SK-N-SH treated with all-trans-retinoic acid at 6 μM for 48 hours (cell line): ENCODE measurements at regions not wholly inside any gene's neighbourhood (a gene's known extent, or its start where the extent isn't known, plus 50 kb on each side); places are given as distances from the start of the nearest gene placed in this dataset.

Source experiments
- ATAC-seq: fragments of 200-7000 bp; cut with Tn5 transposase; 3 replicates; pipeline ENCODE4 v1.9.1; 2020; ENCODE audit warnings: mild to moderate bottlenecking, moderate library complexity
- BACH2 ChIP-seq: fragments of 250-450 bp; sonication (Bioruptor Pico); IDR thresholded peaks from 2 replicates; pipeline ENCODE4 v1.9.0; 2021; ENCODE audit warnings: mild to moderate bottlenecking, borderline replicate concordance
- CSDC2 ChIP-seq: fragments of 250-450 bp; sonication (Bioruptor Pico); IDR thresholded peaks from 2 replicates; pipeline ENCODE4 v1.5.0; 2020; ENCODE audit warnings: mild to moderate bottlenecking, moderate library complexity
- ESRRG ChIP-seq: fragments of 250-450 bp; sonication (Bioruptor Pico); IDR thresholded peaks from 2 replicates; pipeline ENCODE4 v1.6.1; 2021; ENCODE audit warnings: mild to moderate bottlenecking
- ISL1 ChIP-seq: fragments of 250-450 bp; sonication (Bioruptor Pico); IDR thresholded peaks from 2 replicates; pipeline ENCODE4 v2.1.2; 2022; ENCODE audit warnings: mild to moderate bottlenecking, moderate library complexity
- OSR1 ChIP-seq: fragments of 250-450 bp; sonication (Bioruptor Pico); IDR thresholded peaks from 2 replicates; pipeline ENCODE4 v1.8.0; 2022; ENCODE audit warnings: moderate library complexity, mild to moderate bottlenecking, inconsistent platforms
- RARB ChIP-seq: fragments of 250-450 bp; sonication (Bioruptor Pico); IDR thresholded peaks from 2 replicates; pipeline ENCODE4 v1.8.0; 2021; ENCODE audit warnings: mild to moderate bottlenecking, moderate library complexity
- SNAI2 ChIP-seq: fragments of 250-450 bp; sonication (Bioruptor Pico); IDR thresholded peaks from 2 replicates; pipeline ENCODE4 v1.5.0; 2020; ENCODE audit warnings: mild to moderate bottlenecking, moderate library complexity
- TCF4 ChIP-seq: fragments of 250-450 bp; sonication (Bioruptor Pico); IDR thresholded peaks from 2 replicates; pipeline ENCODE4 v1.8.0; 2021; ENCODE audit warnings: mild to moderate bottlenecking, moderate library complexity, borderline replicate concordance
- TOX ChIP-seq: fragments of 250-450 bp; sonication (Bioruptor Pico); IDR thresholded peaks from 2 replicates; pipeline ENCODE4 v1.8.0; 2021; ENCODE audit warnings: mild to moderate bottlenecking, moderate library complexity, borderline replicate concordance
- ZC3H10 ChIP-seq: fragments of 250-450 bp; sonication (Bioruptor Pico); IDR thresholded peaks from 2 replicates; pipeline ENCODE4 v1.5.1; 2021; ENCODE audit warnings: mild to moderate bottlenecking, moderate library complexity
- ZFP30 ChIP-seq: fragments of 450-650 bp; formaldehyde crosslinking; IDR thresholded peaks from 2 replicates; pipeline ENCODE4 v1.5.0; 2022; ENCODE audit warnings: mild to moderate bottlenecking, moderate library complexity
- ZNF565 ChIP-seq: fragments of 450-650 bp; formaldehyde crosslinking; conservative IDR thresholded peaks from 2 replicates; pipeline ENCODE4 v1.5.0; 2020; ENCODE audit warnings: low read depth, mild to moderate bottlenecking, moderate library complexity
- ZNF70 ChIP-seq: fragments of 450-650 bp; formaldehyde crosslinking; IDR thresholded peaks from 2 replicates; pipeline ENCODE4 v1.5.0; 2020; ENCODE audit warnings: mild to moderate bottlenecking, moderate library complexity
- TF ChIP-seq, protein P1 (sequence below): fragments of 250-450 bp; sonication (Bioruptor Pico); IDR thresholded peaks from 2 replicates; pipeline ENCODE4 v1.5.1; 2020; ENCODE audit warnings: low read depth, mild to moderate bottlenecking, moderate library complexity
- TF ChIP-seq, protein P2 (sequence below): fragments of 250-450 bp; sonication (Bioruptor Pico); IDR thresholded peaks from 2 replicates; pipeline ENCODE4 v1.8.0; 2021; ENCODE audit warnings: low read depth, mild to moderate bottlenecking, moderate library complexity, borderline replicate concordance
- TF ChIP-seq, protein P3 (sequence below): fragments of 250-450 bp; sonication (Bioruptor Pico); IDR thresholded peaks from 2 replicates; pipeline ENCODE4 v1.8.0; 2020; ENCODE audit warnings: mild to moderate bottlenecking, moderate library complexity, borderline replicate concordance
- TF ChIP-seq, protein P4 (sequence below): fragments of 250-450 bp; sonication (Bioruptor Pico); IDR thresholded peaks from 2 replicates; pipeline ENCODE4 v1.5.0; 2020; ENCODE audit warnings: mild to moderate bottlenecking, moderate library complexity
- TF ChIP-seq, protein P5 (sequence below): fragments of 250-450 bp; sonication (Bioruptor Pico); IDR thresholded peaks from 2 replicates; pipeline ENCODE4 v1.5.1; 2021; ENCODE audit warnings: mild to moderate bottlenecking, moderate library complexity

DNA sequence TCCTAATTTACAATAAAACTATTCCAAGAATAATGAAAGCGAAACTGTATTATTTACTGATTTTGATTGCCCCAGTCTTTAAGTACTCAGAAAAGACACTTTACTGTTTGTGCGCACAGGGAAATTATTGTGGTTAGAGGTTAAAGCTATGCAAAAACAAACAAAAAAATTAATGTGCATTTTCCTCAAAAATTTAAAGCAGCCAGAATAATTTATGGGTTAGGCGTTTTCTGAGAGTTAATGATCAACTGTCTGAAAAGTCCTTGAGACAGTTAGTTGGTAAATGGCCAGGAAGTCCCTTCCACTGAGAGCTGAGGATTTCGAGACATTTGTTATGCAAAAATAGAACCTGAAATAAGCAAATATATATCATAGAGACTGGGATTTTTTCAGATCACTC is 143.3 kb downstream of the IRS1 start (continued):
- TF ChIP-seq, protein P1, sequence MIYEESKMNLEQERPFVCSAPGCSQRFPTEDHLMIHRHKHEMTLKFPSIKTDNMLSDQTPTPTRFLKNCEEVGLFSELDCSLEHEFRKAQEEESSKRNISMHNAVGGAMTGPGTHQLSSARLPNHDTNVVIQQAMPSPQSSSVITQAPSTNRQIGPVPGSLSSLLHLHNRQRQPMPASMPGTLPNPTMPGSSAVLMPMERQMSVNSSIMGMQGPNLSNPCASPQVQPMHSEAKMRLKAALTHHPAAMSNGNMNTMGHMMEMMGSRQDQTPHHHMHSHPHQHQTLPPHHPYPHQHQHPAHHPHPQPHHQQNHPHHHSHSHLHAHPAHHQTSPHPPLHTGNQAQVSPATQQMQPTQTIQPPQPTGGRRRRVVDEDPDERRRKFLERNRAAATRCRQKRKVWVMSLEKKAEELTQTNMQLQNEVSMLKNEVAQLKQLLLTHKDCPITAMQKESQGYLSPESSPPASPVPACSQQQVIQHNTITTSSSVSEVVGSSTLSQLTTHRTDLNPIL (CRISPR knock-in tag), result no peak

DNA sequence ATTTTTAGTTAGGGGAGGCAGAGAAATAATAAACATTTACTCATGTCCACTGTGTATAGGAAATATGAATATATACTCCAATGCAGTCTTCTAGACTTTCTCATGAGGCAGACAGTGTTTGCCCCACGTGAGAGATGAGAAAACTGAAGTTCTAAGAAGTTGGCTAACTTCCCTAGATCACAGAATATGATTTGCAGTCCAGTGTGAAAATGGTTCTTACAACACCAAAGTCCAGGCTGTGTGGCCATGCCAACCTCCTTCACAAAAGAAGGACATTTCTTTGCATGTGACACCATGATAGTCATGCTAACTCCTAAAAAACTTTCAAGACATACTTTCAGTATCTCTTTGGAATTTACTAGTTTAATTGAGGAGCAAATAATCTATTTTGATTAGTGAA is 143.7 kb downstream of the IRS1 start:
- ATAC-seq, result no peak
- TF ChIP-seq, protein P2, sequence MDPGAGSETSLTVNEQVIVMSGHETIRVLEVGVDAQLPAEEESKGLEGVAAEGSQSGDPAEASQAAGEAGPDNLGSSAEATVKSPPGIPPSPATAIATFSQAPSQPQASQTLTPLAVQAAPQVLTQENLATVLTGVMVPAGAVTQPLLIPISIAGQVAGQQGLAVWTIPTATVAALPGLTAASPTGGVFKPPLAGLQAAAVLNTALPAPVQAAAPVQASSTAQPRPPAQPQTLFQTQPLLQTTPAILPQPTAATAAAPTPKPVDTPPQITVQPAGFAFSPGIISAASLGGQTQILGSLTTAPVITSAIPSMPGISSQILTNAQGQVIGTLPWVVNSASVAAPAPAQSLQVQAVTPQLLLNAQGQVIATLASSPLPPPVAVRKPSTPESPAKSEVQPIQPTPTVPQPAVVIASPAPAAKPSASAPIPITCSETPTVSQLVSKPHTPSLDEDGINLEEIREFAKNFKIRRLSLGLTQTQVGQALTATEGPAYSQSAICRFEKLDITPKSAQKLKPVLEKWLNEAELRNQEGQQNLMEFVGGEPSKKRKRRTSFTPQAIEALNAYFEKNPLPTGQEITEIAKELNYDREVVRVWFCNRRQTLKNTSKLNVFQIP (CRISPR knock-in tag), result no peak
- TF ChIP-seq ESRRG (no peak), ZFP30 (CRISPR knock-in tag) (no peak), TOX (no peak), ISL1 (CRISPR knock-in tag) (no peak), OSR1 (CRISPR knock-in tag) (no peak), SNAI2 (CRISPR knock-in tag) (no peak), ZC3H10 (CRISPR knock-in tag) (no peak), CSDC2 (CRISPR knock-in tag) (no peak), TCF4 (CRISPR knock-in tag) (no peak), BACH2 (no peak), ZNF565 (CRISPR knock-in tag) (no peak), ZNF70 (no peak)
- TF ChIP-seq, protein P3, sequence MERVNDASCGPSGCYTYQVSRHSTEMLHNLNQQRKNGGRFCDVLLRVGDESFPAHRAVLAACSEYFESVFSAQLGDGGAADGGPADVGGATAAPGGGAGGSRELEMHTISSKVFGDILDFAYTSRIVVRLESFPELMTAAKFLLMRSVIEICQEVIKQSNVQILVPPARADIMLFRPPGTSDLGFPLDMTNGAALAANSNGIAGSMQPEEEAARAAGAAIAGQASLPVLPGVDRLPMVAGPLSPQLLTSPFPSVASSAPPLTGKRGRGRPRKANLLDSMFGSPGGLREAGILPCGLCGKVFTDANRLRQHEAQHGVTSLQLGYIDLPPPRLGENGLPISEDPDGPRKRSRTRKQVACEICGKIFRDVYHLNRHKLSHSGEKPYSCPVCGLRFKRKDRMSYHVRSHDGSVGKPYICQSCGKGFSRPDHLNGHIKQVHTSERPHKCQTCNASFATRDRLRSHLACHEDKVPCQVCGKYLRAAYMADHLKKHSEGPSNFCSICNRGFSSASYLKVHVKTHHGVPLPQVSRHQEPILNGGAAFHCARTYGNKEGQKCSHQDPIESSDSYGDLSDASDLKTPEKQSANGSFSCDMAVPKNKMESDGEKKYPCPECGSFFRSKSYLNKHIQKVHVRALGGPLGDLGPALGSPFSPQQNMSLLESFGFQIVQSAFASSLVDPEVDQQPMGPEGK (CRISPR knock-in tag), result no peak
- TF ChIP-seq, protein P4, sequence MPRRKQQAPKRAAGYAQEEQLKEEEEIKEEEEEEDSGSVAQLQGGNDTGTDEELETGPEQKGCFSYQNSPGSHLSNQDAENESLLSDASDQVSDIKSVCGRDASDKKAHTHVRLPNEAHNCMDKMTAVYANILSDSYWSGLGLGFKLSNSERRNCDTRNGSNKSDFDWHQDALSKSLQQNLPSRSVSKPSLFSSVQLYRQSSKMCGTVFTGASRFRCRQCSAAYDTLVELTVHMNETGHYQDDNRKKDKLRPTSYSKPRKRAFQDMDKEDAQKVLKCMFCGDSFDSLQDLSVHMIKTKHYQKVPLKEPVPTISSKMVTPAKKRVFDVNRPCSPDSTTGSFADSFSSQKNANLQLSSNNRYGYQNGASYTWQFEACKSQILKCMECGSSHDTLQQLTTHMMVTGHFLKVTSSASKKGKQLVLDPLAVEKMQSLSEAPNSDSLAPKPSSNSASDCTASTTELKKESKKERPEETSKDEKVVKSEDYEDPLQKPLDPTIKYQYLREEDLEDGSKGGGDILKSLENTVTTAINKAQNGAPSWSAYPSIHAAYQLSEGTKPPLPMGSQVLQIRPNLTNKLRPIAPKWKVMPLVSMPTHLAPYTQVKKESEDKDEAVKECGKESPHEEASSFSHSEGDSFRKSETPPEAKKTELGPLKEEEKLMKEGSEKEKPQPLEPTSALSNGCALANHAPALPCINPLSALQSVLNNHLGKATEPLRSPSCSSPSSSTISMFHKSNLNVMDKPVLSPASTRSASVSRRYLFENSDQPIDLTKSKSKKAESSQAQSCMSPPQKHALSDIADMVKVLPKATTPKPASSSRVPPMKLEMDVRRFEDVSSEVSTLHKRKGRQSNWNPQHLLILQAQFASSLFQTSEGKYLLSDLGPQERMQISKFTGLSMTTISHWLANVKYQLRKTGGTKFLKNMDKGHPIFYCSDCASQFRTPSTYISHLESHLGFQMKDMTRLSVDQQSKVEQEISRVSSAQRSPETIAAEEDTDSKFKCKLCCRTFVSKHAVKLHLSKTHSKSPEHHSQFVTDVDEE, result no peak
- TF ChIP-seq, protein P5, sequence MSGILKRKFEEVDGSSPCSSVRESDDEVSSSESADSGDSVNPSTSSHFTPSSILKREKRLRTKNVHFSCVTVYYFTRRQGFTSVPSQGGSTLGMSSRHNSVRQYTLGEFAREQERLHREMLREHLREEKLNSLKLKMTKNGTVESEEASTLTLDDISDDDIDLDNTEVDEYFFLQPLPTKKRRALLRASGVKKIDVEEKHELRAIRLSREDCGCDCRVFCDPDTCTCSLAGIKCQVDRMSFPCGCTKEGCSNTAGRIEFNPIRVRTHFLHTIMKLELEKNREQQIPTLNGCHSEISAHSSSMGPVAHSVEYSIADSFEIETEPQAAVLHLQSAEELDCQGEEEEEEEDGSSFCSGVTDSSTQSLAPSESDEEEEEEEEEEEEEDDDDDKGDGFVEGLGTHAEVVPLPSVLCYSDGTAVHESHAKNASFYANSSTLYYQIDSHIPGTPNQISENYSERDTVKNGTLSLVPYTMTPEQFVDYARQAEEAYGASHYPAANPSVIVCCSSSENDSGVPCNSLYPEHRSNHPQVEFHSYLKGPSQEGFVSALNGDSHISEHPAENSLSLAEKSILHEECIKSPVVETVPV (CRISPR knock-in tag), result no peak
- TF ChIP-seq, protein P1 (CRISPR knock-in tag), result no peak

DNA sequence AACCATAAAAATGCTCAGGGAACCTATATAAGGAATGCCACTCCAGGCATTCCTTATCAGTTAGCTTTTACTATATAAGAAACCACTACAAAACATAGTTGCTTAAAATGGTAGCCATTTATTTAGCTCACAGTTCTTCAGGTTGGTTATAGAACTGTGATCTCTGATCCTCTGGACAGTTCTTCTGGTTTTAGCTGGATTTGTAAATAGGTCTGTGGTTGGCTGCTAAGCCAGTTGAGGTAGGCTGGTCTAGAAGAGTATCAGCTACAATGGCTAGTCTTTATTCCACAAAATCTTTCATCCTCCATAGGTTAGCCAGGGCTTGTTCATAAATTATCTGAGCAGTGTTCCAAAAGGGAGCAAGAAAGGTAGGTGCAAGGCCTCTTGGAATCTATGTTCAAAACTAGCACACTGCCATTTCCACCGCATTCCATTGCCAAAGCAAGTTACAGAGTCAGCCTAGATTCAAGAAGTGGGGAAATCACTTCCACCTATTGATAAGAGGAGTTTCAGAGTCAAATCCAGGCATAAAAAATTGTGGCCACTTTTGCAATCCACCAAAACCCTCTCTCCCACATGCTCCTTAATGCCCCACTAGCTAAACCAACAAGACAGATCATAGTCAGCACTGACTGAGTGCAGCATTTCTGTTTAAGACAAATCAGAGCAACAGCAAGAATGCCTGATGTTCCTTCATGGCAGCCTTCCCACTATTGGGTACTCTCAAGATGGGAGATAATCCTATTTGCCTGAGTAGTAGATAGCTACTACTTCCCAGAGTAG is 146.4 kb downstream of the IRS1 start:
- TF ChIP-seq TCF4 (CRISPR knock-in tag) (no peak), ZFP30 (CRISPR knock-in tag) (no peak)
- no peak; the same call in 2 of the 3 replicates for ATAC-seq

DNA sequence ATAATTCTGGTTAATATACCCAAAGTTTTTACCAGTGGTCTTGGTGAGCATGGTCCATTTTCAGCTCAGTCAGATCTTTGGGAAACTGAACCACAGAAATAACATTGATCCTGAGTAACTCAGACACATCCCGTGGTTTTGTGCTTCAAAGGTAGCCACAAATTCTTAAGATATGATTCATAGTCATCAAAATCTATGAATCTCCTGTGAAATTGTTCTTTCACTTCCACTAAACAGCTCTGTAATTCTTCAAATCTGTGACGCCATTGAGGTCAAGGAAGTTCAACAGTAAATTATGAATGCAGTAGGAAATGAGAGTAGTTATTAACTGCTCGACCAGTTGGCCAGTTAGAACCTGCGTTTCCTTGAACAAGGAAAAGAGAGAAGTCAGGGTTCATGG is 147.3 kb downstream of the IRS1 start:
- peak; percentile 79 for ATAC-seq
- TF ChIP-seq ISL1 (CRISPR knock-in tag) (peak; percentile 83), ZC3H10 (CRISPR knock-in tag) (peak; percentile 95), RARB (CRISPR knock-in tag) (peak; percentile 64; the same call in 1 of the 2 replicates), TOX (peak; percentile 90), ZNF565 (CRISPR knock-in tag) (no peak)
- TF ChIP-seq, protein P2 (CRISPR knock-in tag), result no peak; the same call in 1 of the 2 replicates
